ENCODE measurements at regions not wholly inside any gene's neighbourhood (a gene's known extent, or its start where the extent isn't known, plus 50 kb on each side); places are given as distances from the start of the nearest gene placed in this dataset.

DNA sequence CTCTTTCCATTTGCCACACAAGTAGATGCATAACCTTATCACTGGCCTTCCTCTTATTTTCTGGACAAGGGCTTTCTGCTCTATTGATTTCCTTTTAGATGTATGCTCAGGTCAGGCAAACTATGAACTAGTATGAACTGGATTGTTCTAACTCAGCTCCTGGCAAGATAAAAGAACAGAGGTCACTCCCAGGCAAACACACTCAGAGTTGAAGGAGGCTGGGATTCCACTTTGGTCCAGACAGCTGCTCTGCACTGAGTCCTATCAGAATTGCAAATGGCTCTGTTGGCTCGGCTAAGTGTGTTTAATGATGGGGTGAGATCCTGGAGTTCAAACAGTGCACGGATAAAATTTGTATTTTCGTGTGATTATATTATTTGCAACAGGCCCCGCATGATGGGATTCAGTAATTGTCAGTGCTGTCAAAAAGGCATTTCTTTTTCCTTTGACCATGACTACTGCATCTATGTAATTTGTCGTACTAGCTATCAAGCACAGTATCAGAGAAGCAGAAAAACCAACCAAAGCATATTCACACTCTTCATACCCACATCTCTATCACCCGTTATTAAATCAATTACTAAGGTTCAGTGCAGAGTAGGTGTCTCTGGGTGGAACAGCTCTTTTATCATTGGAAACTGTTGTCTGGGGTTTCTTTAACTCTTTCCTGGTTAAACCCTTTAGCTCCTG, 288.1 kb upstream of the PRKCQ start:
- Mint-ChIP-seq H3K4me3 (ENCODE audit: unreplicated experiment) (no peak overlapping the region), H3K27me3 (ENCODE audit: unreplicated experiment) (no peaks in the 10 kb centered on the region), H3K36me3 (ENCODE audit: low read depth, unreplicated experiment) (no peaks in the 10 kb centered on the region), H3K4me1 (ENCODE audit: unreplicated experiment) (peaks cover 3% of the 10 kb centered on the region), H3K9me3 (ENCODE audit: unreplicated experiment) (no peaks in the 10 kb centered on the region), H3K27ac (ENCODE audit: unreplicated experiment) (no peak overlapping the region)
- TF ChIP-seq, protein P1, sequence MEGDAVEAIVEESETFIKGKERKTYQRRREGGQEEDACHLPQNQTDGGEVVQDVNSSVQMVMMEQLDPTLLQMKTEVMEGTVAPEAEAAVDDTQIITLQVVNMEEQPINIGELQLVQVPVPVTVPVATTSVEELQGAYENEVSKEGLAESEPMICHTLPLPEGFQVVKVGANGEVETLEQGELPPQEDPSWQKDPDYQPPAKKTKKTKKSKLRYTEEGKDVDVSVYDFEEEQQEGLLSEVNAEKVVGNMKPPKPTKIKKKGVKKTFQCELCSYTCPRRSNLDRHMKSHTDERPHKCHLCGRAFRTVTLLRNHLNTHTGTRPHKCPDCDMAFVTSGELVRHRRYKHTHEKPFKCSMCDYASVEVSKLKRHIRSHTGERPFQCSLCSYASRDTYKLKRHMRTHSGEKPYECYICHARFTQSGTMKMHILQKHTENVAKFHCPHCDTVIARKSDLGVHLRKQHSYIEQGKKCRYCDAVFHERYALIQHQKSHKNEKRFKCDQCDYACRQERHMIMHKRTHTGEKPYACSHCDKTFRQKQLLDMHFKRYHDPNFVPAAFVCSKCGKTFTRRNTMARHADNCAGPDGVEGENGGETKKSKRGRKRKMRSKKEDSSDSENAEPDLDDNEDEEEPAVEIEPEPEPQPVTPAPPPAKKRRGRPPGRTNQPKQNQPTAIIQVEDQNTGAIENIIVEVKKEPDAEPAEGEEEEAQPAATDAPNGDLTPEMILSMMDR (IDR thresholded peaks at IDR 0.05; ENCODE audit: unreplicated experiment) = no peak
- no peak for DNase-seq (ENCODE audit: low spot score)

DNA sequence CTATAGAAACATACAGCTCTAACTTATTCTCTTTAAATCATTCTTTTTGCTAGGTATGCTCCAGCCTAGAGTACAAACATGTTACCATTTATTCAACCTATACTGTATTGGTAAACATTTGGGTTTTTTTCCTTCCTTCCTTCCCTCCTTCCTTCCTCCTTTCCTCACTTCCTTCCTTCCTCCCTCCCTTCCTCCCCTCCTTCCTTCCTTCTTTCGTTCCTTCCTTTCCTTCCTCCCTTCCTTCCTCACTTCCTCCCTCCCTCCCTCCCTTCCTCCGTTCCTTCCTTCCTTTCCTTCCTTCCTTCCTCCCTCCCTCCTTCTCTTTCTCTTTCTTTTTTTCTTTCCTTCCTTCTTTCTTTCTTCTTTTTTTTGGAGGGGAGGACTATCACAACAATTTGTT, 286.7 kb upstream of the PRKCQ start:
- DNase-seq (ENCODE audit: low spot score) = no peak
- Mint-ChIP-seq H3K4me1 (ENCODE audit: unreplicated experiment) (no peaks in the 10 kb centered on the region), H3K9me3 (ENCODE audit: unreplicated experiment) (no peaks in the 10 kb centered on the region), H3K27ac (ENCODE audit: unreplicated experiment) (no peak overlapping the region), H3K4me3 (ENCODE audit: unreplicated experiment) (no peak overlapping the region), H3K36me3 (ENCODE audit: low read depth, unreplicated experiment) (no peaks in the 10 kb centered on the region), H3K27me3 (ENCODE audit: unreplicated experiment) (no peaks in the 10 kb centered on the region)
- TF ChIP-seq, protein P1 (IDR thresholded peaks at IDR 0.05; ENCODE audit: unreplicated experiment) = no peak

DNA sequence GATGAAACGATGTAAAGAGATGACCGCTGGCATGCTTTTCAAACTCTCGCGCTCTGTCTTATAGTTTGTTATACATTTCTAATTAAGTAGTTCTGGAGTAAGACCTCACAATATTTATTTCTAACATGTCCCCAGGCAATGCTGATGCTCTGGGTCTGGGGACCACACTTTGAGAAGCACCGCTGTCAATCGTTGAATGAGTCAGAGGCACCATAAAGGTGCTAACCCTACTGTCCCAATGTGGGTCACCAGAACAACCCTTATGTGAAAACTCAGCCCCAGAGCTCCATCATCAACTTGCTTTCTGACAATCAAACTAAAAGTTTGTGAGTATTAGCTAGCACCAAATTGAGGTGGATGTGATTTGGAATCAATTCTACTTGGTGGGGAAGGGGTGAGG, 284.1 kb upstream of the PRKCQ start:
- Mint-ChIP-seq H3K4me3 (ENCODE audit: unreplicated experiment) (no peak overlapping the region), H3K27me3 (ENCODE audit: unreplicated experiment) (no peaks in the 10 kb centered on the region), H3K36me3 (ENCODE audit: low read depth, unreplicated experiment) (no peaks in the 10 kb centered on the region), H3K4me1 (ENCODE audit: unreplicated experiment) (no peaks in the 10 kb centered on the region), H3K27ac (ENCODE audit: unreplicated experiment) (no peak overlapping the region), H3K9me3 (ENCODE audit: unreplicated experiment) (no peaks in the 10 kb centered on the region)
- no peak for DNase-seq (ENCODE audit: low spot score)
- TF ChIP-seq, protein P1 (IDR thresholded peaks at IDR 0.05; ENCODE audit: unreplicated experiment) = no peak

DNA sequence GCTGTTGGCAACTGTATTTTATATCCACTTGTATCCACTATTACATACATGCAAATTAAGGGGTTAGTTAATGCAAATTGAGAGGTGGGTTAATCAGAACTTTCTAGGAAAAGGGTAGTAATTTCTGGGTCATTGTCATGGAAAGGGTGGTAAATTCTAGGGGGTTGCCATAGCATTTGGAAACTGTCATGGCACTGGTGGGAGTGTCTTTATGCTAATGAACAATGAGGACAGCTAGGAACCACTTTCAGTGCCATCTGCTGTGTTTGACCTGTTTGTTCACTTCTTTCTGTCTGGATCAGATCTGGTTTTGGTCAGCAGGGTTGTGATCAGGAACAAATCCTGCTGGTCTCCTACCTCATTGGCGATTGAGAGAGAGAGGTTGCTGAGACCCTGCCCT, 283.3 kb upstream of the PRKCQ start:
- H3K9me3 Mint-ChIP-seq (ENCODE audit: unreplicated experiment) = no peaks in the 10 kb centered on the region
- no peak for DNase-seq (ENCODE audit: low spot score)
- no peaks in the 10 kb centered on the region for H3K27me3 Mint-ChIP-seq (ENCODE audit: unreplicated experiment)

DNA sequence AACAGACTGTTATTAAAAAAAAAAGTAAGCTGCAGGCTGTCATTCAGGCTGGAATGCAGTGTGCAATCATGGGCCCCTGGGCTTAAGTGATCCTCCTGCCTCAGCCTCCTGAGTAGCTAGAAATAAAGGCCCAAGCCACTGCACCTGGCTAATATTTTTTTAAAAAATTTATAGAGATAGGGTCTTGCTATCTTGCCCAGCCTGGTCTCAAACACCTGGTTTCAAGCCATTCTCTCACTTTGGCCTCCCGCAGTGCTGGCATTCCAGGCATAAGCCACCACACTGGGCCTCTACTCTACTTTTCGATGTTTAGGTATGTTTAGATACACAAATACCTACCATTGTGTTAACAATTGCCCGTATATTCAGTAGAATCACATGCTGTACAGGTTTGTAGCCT, 270.4 kb upstream of the PRKCQ start:
- Mint-ChIP-seq H3K9me3 (ENCODE audit: unreplicated experiment) (no peaks in the 10 kb centered on the region), H3K4me1 (ENCODE audit: unreplicated experiment) (no peaks in the 10 kb centered on the region), H3K36me3 (ENCODE audit: low read depth, unreplicated experiment) (no peaks in the 10 kb centered on the region), H3K27me3 (ENCODE audit: unreplicated experiment) (no peaks in the 10 kb centered on the region), H3K27ac (ENCODE audit: unreplicated experiment) (no peak overlapping the region), H3K4me3 (ENCODE audit: unreplicated experiment) (no peak overlapping the region)
- TF ChIP-seq, protein P1 (IDR thresholded peaks at IDR 0.05; ENCODE audit: unreplicated experiment) = no peak
- DNase-seq (ENCODE audit: low spot score) = no peak

More for the DNA sequence above, 283.3 kb upstream of the PRKCQ start:
- TF ChIP-seq, protein P1 (IDR thresholded peaks at IDR 0.05; ENCODE audit: unreplicated experiment) = no peak
- no peak overlapping the region for H3K4me3 Mint-ChIP-seq (ENCODE audit: unreplicated experiment)
- no peaks in the 10 kb centered on the region for H3K36me3 Mint-ChIP-seq (ENCODE audit: low read depth, unreplicated experiment)
- no peaks in the 10 kb centered on the region for H3K4me1 Mint-ChIP-seq (ENCODE audit: unreplicated experiment)
- no peak overlapping the region for H3K27ac Mint-ChIP-seq (ENCODE audit: unreplicated experiment)
